ENCODE measurements at regions not wholly inside any gene's neighbourhood (a gene's known extent, or its start where the extent isn't known, plus 50 kb on each side); places are given as distances from the start of the nearest gene placed in this dataset.
A peak's percentile ranks its signal among the peaks of the same experiment; 100 is the strongest.
"Not testable (repeated sequence)": the region's sequence is repeated elsewhere in the genome, so short reads cannot be mapped to it uniquely, and the experiment has no call there.

DNA sequence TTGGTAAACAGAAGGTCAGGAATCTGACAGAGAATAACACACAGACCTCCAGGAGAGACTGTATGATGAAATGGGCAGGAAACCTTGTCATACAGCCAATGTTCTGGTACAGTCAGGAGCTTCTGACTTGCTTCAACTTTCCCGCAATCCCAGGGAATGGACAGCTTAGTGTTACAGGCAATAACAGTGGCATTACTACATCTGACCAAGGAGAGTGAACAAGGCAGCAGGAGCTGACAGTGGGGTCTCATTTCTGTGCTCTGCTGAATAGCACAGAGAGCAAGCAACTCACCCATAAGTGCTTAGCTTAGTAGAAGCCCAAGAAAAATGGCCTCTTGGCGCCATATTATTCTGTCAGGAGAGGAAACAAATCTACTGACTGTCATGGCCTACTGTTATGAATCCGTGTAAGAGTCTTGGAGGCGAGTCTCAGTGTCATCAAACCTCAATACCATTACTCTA is 186.2 kb upstream of the MTPN start:
- DNase-seq, result no peak

DNA sequence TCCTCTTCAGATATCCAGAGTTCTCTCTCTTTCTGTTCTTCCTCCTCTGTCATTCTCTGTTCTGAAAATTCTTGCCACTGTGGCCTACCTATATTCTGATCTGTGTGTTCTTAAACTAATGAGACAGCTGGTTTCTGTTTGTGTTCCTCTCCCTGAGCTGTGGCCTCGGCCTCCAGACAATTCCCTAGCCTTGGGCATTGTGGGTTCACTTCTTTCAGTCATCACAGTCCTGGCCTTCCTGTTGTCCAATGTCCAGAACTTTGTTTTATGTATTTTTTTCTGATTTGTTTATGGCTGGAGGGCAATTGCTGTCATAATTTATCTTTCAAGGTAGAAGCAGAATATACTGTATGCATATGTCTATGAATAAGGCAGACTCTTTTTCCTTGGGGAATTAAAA is 173.2 kb upstream of the MTPN start:
- DNase-seq, result no peak

DNA sequence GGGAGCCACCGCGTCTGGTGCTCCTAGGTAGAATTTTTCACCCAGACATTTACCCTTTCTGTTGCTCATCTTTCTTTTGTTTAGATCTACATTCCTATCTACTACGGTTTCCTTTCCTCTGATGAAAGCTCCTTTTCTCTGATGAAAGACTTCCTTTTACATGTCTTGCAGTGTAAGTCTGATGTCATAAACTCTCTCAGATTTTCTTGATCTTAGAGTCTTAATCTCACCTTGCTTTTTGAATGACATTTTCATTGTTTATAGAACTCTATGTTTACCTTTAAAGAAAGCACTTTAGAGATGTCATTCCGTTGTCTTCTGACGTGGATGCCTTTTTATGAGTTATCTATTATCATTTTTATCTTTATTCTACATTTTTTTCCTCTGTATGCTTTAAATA is 171.8 kb upstream of the MTPN start:
- no peak for DNase-seq

DNA sequence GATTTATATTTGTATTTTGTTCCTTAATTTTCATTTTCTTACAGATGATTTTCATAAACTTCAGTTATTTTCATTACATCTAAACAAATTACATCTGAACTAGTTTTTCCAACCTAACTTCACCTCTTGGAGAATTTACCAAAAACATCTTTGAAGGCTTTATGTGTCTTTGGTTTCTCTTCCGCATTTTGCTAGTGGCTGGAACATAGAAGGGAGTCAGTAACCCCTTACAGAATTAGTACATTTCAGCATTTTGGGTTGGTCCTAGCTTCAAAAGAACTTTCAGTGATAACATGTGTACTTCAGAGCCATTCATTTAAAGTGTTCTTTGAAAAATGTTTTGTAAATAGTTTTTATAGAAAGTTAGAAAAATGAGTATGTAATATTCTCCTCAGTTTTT is 169.8 kb upstream of the MTPN start:
- DNase-seq, result no peak

DNA sequence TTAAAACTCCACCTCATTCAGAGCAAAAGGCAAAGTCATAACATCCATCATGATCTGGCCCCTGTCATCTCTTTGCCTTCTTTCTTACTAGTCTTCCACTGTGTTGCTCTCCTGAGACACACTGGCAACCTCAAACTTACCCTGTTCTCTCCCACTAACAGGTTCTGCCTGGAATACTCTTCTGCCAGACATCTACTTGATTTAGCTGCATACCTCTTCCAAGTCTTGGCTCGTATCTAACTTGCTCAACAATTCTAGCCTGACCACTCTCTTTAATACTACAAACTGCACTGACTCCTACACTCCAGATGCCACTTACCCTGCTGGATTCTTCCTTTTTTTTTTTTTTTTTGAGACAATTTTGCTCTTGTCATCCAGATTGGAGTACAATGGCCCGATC is 167.0 kb upstream of the MTPN start:
- no peak for DNase-seq

DNA sequence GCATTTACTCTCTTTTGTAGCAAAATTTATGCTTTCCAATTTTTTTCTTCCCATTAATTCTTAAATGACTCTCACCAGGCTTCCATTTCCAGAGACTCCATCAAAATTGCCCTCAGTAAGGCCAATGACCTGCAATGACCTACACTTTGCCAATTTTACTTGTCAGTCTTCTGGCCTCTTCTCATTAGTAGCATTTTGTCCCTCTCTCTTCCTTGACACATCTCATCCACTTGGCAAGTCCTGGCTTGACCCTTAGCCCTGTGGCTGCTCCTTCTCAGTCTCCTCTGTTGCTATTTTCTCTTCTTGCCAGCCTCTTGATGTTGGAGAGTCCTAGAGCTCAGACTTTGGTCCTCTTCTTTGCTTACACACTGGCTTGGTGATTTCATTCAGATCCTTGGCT is 166.1 kb upstream of the MTPN start:
- no peak for DNase-seq

DNA sequence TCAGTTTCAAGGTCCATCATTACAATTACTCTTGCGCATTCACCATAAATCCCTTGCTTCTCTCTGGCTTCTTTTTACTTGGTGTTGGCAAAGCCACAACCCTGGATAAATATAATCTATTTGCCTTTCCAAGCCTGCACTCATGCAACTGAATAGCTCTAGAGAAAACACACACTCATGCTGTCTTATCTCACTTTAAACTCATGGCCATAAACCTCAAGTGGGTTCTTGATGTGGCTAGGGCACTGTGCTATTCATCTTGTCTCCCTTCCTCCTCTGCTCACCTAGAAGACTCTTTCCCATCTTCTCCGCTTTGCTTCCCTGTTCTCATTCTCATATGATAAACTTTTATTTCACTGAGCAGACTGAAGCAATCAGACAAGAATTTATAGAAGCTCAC is 165.4 kb upstream of the MTPN start:
- no peak for DNase-seq

DNA sequence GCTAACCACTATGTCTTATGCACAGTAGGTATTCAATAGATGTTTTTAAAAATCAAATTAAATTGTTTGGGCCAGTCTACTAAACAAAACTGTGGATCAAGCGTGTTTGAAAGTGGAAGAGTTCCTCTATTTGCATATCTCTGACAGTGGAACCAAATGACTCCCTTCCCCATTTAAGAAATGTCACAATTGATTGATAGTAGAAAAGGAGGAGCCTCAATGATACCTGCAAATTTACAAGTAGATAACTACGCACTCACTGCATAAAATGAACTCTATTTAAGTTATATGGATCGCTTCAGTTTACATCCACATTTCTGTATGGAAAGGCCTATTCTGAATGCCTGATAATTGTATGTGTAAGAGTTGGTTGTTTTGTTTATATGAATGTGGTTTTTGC is 163.3 kb upstream of the MTPN start:
- DNase-seq, result no peak

DNA sequence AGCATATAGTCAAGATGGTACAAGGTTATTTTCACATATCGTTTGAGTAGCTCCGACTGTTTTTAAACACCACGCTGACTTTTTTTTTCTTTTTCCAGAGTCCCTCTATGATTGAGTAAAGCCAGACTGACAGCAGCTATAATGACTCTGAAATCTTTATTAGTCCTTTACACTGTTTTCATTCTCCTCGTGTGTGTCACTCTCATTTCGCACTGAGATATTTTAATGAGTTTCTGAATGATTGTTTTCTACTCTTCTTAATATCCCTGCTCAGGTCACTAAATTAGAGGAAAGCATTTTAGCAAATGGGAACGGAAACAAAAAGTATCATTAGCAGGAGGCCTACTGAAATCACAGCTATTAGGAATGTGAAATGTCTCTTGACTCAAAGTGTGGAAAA is 162.3 kb upstream of the MTPN start:
- no peak for DNase-seq

DNA sequence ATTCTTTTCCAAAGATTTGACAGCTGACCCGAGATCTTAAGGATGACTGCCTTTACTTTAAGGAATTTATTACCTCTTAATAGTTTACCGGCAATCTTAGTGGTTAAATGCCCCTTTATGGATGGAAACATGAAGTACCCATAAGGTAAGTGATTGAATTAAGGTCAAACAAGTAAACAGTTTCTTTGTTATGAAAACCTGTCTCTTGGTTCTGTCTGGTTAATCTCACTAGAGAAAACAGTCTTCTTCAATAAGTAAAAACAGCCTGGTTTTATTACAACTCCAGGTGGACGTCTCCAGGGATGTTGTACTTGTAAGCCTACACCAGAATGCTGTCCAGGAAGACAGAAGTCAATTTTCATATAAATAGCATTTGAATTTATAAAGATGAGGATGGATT is 161.8 kb upstream of the MTPN start:
- DNase-seq, result no peak

DNA sequence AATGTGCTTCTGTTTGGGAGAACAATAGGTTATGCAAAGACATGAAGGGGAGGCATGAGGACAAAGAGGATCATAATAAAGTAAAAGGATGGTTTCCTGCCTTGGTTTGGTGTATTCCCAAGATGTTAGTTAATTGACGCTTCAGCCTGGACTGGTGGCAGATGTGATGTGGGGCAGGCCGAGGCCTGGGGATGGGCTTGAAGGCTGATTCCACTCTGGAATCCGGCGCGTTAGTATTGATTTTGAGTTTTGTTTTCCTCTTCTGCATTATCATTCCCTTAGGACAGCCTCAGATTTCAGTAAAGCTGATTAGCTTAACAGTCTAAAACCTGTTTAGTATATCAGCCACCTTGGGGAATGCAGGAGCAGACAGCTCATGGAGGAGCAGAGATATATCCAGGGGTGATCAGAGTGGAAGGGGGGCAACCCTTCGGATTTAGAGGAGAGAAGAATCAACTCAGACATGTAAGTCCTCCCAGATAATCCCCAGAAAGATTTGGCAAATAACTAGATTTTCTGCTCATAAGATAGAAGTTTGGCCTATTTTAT is 159.8 kb upstream of the MTPN start:
- DNase-seq, result no peak

DNA sequence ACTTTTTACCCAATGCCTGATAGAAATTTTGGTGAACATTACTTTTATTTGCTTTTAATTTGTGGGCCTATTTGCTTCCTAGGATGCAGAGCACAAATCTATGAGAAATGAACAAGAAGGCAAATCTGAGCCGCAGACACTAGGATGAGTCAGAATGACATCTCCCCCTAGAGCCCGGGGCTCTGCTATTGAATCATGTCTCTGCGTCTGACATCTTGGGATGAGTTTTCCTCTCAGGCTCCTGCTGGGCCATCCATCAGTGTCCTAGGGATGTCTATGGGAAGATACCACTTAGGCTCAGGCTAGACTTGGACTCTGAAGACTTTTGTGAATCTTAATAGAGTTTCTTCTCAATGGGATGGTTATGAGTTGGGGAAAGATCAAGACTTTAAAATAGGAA is 157.3 kb upstream of the MTPN start:
- DNase-seq, result no peak

DNA sequence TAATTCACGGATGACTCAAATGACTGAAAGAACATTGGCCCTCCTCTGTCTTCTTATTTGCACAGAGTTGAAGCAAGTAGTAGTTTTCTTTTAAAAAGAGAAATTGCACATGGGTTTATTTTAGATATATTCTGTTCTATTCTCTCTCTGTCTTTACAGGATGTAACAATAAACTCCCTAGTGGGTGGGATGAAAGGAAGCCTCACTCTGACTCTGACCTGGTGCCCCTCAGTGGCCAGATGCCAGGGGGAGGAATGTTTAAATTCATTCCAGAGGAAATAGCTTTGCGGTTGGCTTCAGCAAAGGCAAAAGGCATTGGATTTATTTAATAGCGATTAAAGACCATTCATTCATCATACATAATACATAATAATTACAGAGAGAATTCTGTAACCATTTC is 156.4 kb upstream of the MTPN start:
- DNase-seq, result no peak

DNA sequence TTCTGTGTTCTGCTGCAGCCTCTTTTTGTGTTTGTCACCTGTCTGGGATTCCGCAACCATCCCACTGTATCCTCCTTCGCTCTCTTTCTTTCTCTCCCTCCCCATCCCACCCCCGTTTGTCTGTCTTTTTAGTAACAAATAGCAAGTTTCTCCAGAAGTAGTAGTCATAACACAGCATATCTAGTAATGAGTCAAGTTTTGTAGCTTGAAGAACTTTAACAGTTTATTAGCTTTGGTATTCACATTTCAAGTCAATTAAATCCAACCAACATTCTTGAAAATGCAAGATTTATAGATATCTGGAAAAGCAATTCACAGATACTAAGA is 154.1 kb upstream of the MTPN start:
- no peak for DNase-seq

DNA sequence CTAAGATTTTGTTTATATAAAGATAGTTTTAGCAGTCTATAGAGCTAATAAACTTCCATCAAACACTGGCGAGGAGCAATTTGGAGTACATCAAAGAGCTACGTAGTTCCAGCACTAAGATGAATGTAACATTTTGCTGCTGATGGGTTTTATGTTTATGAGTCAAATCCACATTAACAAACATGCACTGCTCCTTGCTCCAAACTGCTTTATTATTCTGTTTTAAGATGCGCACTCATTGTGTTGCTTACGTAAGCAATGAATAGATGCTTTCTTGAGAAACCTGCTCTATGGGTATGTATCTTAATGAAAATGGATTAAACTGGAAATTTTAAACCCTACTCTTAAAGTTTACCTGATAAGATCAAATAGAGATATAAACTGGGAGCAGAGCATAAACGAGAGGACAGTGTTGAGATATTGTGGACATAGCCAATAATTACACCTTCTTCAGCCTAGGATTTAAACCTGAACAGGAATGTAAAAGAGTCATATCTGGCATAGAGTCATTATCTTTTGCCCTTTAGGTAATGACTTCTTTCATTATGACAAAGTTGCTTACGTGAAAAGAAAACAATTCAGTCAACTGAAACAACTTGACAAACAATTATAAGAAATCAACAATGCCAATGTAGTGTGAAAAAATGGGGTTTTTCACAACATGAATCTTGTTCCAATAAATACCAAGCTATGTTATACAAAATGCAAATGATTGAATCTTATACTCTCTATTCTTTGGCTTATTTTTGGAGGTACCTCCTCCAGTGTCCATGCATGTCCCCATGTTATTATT is 153.5 kb upstream of the MTPN start:
- DNase-seq, result no peak

DNA sequence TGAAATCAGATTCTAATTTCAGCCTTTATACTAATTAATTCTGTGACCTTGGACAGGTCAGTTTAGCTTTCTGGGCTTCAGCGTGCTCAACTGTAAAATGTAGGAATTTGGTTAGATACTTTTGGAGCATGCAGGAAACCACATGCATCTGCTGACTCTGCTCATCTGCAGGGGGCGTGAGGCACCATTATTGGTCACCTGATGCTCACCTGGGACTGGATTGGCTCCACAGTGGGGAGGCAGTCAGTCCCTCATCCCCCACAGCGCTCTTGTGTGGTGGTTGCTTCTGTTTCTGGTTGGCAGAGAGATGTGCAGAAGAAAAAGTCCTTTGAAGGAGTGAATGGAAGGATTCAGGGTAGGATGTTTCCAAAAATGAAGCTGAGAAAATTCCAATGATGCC is 150.9 kb upstream of the MTPN start:
- no peak for DNase-seq

DNA sequence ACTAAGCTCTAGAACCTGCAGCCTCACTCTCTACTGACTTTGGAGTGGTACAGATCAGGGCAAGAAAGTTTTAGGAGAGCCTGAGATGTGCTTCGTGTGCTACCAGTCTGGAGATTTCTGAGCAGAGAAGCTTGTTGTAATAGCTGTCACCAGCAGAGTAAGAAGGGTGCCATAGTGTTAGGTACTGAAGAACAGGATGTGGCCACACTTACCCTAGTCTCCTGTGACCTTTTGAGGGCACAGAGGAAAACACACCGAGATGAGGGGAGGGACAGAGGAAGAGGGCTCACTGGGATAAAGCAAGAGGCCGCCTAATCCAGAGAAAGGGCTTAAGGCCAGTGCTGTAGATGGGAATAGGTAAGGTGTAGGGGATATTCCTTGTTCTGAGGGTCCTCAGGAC is 146.2 kb upstream of the MTPN start:
- DNase-seq, result no peak

DNA sequence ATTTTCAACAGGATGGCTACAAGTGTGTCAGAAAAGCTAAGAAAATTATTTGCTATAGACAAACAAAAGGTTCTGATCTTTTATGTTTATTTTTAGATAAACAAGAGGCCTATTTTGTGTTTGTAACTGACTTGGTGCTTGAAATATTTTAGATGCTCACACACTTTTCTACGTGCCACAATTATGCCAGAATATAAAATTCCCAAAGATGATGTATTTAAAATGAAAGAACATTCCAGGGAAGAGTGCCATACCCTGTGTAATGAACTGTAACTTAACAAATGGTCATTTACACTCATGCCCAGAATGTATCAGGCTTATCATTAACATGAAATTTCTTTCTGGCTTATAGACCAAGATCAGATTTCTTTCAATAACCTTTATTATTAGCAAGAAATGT is 144.9 kb upstream of the MTPN start:
- DNase-seq, result no peak

DNA sequence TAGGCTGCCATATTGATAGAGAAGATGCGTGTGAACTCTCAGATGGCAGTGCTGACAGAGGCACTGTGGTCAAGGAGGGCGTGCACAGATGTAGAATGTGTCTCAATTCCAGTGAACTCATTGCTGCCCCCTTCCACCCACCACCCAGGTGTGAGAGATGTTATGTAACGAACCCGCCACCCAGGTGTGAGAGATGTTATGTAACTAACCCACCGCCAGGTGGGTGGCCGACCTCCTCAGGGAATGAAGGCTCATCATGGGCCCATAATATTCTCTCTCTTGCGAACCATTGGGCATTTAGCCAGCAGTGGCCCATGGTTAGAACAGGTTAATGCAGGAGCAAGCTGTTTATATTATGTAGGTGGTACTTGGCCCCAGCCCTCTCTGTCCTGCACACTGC is 140.4 kb upstream of the MTPN start:
- no peak for DNase-seq

DNA sequence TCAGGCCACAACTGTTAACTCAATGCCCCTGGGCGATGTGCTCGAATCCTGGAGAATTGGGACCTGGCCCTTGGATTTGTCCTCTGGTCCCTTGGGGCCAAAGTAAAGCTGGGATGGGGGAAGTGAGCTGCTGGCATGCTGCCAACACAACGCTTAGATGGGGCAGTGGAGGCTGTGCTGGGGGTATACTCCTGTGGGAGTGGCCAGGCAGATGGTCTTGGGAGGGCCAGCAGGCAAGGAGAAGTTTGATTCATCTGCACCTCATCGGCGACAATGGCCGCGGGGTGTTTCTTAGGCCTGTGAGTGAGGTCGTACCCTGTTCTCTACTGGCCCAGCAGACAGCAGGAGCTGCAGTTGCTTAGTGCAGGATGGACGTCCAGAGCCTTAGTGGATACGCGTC is 139.0 kb upstream of the MTPN start:
- DNase-seq, result no peak

DNA sequence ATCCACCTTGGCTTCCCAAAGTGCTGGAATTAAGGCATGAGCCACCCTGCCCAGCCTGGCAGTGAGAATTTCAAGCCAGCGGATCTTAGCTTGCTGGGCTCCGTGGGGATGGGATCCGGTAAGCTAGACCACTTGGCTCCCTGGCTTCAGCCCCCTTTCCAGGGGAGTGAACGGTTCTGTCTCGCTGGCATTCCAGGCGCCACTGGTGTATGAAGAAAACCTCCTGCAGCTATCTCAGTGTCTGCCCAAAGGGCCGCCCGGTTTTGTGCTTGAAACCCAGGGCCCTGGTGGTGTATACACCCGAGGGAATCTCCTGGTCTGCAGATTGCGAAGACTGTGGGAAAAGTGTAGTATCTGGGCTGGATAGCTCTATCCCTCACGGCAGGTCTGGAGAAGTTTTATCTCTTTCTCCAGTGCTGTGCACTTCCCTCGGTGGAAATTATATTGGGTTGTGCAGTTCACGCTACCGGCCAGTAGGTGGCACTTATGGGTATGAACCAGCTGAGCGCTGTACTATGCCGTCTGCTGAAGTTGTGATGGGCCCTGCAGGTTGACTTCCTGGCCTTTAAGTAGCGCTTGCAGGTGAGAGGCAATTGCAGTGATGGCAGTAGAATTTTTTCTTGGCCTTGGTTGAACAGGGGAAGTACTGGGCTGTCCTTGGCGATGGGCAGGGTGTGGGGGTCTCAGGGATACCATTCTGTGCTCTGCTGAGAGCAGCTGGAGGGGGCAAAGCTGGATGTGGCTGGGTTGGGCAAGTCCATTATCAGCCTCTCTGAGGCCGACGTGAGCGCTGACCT is 138.0 kb upstream of the MTPN start:
- peak; percentile 67 to 74 for DNase-seq

DNA sequence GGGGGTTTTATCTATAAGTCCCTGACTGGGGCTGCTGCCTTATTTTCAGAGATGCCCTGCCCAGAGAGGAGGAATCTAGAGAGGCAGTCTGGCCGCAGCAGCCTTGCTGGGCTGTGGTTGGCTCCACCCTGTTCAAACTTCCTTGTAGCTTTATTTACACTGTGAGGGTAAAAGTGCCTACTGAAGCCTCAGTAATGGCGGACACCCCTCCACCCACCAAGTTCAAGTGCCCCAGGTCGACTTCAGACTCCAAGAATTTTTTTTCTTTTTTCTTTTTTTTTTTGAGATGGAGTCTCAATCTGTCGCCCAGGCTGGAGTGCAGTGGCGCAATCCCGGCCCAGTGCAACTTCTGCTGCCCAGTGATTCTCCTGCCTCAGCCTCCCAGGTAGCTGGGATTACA is 137.3 kb upstream of the MTPN start:
- DNase-seq, result not testable (repeated sequence)

DNA sequence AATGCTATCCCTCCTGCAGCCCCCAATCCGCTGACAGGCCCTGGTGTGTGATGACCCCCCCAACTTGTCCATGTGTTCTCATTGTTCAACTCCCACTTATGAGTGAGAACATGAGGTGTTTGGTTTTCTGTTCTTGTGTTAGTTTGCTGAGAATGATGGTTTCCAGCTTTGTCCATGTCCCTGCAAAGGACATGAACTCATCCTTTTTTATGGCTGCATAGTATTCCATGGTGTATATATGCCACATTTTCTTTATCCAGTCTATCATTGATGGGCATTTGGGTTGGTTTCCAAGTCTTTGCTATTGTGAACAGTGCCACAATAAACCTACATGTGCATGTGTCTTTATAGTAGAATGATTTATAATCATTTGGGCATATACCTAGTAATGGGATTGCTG is 131.9 kb upstream of the MTPN start:
- not testable (repeated sequence) for DNase-seq

DNA sequence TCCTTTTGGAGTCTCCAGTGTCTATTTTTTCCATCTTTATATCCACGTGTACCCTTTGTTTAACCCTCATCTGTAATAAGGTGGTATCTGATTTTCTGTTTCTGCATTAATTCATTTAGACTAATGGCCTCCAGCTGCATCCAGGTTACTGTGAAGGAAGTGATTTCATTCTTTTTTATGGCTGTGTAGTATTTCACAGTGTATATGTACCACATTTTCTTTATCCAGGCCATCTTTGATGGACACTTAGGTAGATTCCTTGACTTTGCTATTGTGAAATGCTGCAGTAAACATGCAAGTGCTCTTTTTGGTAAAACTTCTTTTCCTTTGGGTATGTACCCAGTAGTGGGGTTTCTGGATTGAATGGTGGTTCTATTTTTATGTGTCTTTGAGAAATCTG is 128.0 kb upstream of the MTPN start:
- DNase-seq, result no peak

DNA sequence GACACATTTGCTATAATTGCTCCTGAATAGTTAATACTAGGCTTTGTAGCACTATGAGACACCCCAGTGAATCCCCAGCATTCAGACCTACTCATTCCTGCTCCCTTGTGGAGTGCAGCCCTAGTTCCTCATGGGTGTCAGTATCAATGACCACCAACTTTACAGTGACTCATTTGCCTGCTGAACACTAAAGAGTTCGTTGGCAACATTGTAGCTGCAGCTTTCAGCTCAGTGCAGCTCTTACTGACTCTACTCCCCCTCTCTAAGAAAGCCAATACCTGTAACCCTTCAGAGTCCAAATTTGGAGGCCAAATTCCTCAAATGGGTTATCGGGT is 127.1 kb upstream of the MTPN start:
- no peak for DNase-seq
